CD4-positive, alpha-beta T cell (primary cell): ENCODE measurements at regions not wholly inside any gene's neighbourhood (a gene's known extent, or its start where the extent isn't known, plus 50 kb on each side); places are given as distances from the start of the nearest gene placed in this dataset.

Source experiments
- ATAC-seq: fragments of 200-7000 bp; cut with Tn5 transposase; one replicate; pipeline ENCODE4 v1.10.0; 2022; ENCODE audit warnings: mild to moderate bottlenecking; ENCODE audit not compliant: poor library complexity
- CTCF ChIA-PET: fragments of 350-600 bp; sonication (Branson Sonifier 250); formaldehyde crosslinking; loops from one replicate; lab custom pipeline; 2021; ENCODE audit warnings: antibody characterized with exemption, inconsistent platforms; lab: Charles Lee
- POLR2A ChIA-PET: fragments of 350-600 bp; sonication (Branson Sonifier 250); formaldehyde crosslinking; loops from one replicate; lab custom pipeline; 2021; ENCODE audit warnings: antibody characterized with exemption, inconsistent platforms; lab: Charles Lee
- DNase-seq, 14 experiments: peaks; one replicate each; pipeline ENCODE4 v3.0.0-alpha.2; 2013 to 2020; ENCODE audit warnings: mixed read lengths in 2 of 14
- H3K27ac ChIP-seq, 2 donors: one replicate each; pipeline versions ENCODE4 v1.5.1 to v1.7.0; 2013; ENCODE audit warnings: low read length in 2 of 2, low read depth in 1 of 2, mild to moderate bottlenecking in 1 of 2
- H3K27me3 ChIP-seq, 2 experiments: 1 replicate in 1 of 2; 2 replicates in 1 of 2; pipeline versions ENCODE4 v1.6.1 to v1.7.0; 2013; ENCODE audit warnings: low read length in 2 of 2, control low read depth in 1 of 2, mild to moderate bottlenecking in 1 of 2, moderate library complexity in 1 of 2; ENCODE audit not compliant: insufficient read depth in 2 of 2, control insufficient read depth in 1 of 2
- H3K36me3 ChIP-seq: one replicate; pipeline ENCODE4 v1.6.1; 2013; ENCODE audit warnings: low read length, control low read depth; ENCODE audit not compliant: insufficient read depth
- H3K4me1 ChIP-seq: one replicate; pipeline ENCODE4 v1.6.1; 2013; ENCODE audit warnings: low read length, control low read depth; ENCODE audit not compliant: insufficient read depth
- H3K4me3 ChIP-seq: one replicate; pipeline ENCODE4 v1.5.1; 2013; ENCODE audit warnings: mild to moderate bottlenecking, low read length, moderate library complexity
- H3K9me3 ChIP-seq, 2 experiments: 1 replicate in 1 of 2; 2 replicates in 1 of 2; pipeline versions ENCODE4 v1.6.1 to v1.7.0; 2013; ENCODE audit warnings: low read length in 2 of 2, mild to moderate bottlenecking in 2 of 2, control low read depth in 1 of 2, moderate library complexity in 1 of 2; ENCODE audit not compliant: control insufficient read depth in 1 of 2, insufficient read depth in 1 of 2
- H3K27ac Mint-ChIP-seq: one replicate; pipeline ENCODE4 v1.8.0; 2020; ENCODE audit warnings: mixed read lengths
- H3K27me3 Mint-ChIP-seq: one replicate; pipeline ENCODE4 v1.8.0; 2021; ENCODE audit warnings: mixed read lengths
- H3K36me3 Mint-ChIP-seq: one replicate; pipeline ENCODE4 v1.8.0; 2021; ENCODE audit warnings: low read depth, mixed read lengths
- H3K4me1 Mint-ChIP-seq: one replicate; pipeline ENCODE4 v1.8.0; 2021; ENCODE audit warnings: low read depth, mixed read lengths
- H3K4me3 Mint-ChIP-seq: one replicate; pipeline ENCODE4 v1.8.0; 2020; ENCODE audit warnings: mild to moderate bottlenecking, mixed read lengths
- H3K9me3 Mint-ChIP-seq: one replicate; pipeline ENCODE4 v1.8.0; 2020; ENCODE audit warnings: mixed read lengths
- CTCF ChIP-seq: fragments of 200-600 bp; IDR thresholded peaks from one replicate; pipeline ENCODE4 v1.8.0; 2022; ENCODE audit warnings: antibody characterized with exemption, mild to moderate bottlenecking
- intact Hi-C, 2 experiments: fragments of 100-400 bp; cut with DNase I in 1 of 2; cut with micrococcal nuclease in 1 of 2; formaldehyde crosslinking; loops; one replicate each; pipeline versions ENCODE4 v1.15.1 to v1.9.0; 2023 to 2025; cut with DNase I, micrococcal nuclease

- Mint-ChIP-seq H3K36me3 (no peaks in the 10 kb centered on the region), H3K9me3 (no peaks in the 10 kb centered on the region), H3K27me3 (no peaks in the 10 kb centered on the region), H3K4me1 (no peaks in the 10 kb centered on the region), H3K27ac (no peak overlapping the region), H3K4me3 (no peak overlapping the region)
- TF ChIP-seq CTCF = no peak
- no peaks in the 10 kb centered on the region for H3K4me1 ChIP-seq
- H3K27me3 ChIP-seq = no peaks in the 10 kb centered on the region
- DNase-seq = no peak
- H3K36me3 ChIP-seq = no peaks in the 10 kb centered on the region
- H3K4me3 ChIP-seq = no peak overlapping the region
- H3K9me3 ChIP-seq = peaks cover 0 to 12% of the 10 kb centered on the region in 2 experiments
- ChIA-PET POLR2A (no interaction called here), CTCF (no interaction called here)
- H3K27ac ChIP-seq = no peak overlapping the region
- ATAC-seq = no peak
- intact Hi-C loops = no loop called here
Measured at GRCh38 chr7:69450456-69450855, 147.8 kb upstream of the AUTS2 start.

GRCh38 chr7:69451715-69452114 lies 146.6 kb upstream of the AUTS2 start:
- Histone ChIP-seq H3K27me3 (no peaks in the 10 kb centered on the region), H3K27ac (no peak overlapping the region), H3K9me3 (peaks cover 0 to 9% of the 10 kb centered on the region in 2 experiments), H3K4me1 (no peaks in the 10 kb centered on the region), H3K36me3 (no peaks in the 10 kb centered on the region), H3K4me3 (no peak overlapping the region)
- no peak for TF ChIP-seq CTCF
- H3K4me1 Mint-ChIP-seq = no peaks in the 10 kb centered on the region
- H3K27me3 Mint-ChIP-seq = no peaks in the 10 kb centered on the region
- CTCF ChIA-PET = no interaction called here
- H3K27ac Mint-ChIP-seq = no peak overlapping the region
- POLR2A ChIA-PET = no interaction called here
- ATAC-seq = no peak
- no peaks in the 10 kb centered on the region for H3K36me3 Mint-ChIP-seq
- H3K9me3 Mint-ChIP-seq = no peaks in the 10 kb centered on the region
- intact Hi-C loops = no loop called here
- no peak for DNase-seq
- H3K4me3 Mint-ChIP-seq = no peak overlapping the region

GRCh38 chr7:69452797-69453196 lies 145.5 kb upstream of the AUTS2 start:
- POLR2A ChIA-PET = no interaction called here
- no peaks in the 10 kb centered on the region for H3K36me3 ChIP-seq
- Mint-ChIP-seq H3K27ac (no peak overlapping the region), H3K4me3 (no peak overlapping the region), H3K9me3 (no peaks in the 10 kb centered on the region), H3K36me3 (no peaks in the 10 kb centered on the region), H3K4me1 (no peaks in the 10 kb centered on the region), H3K27me3 (no peaks in the 10 kb centered on the region)
- TF ChIP-seq CTCF = no peak
- ATAC-seq = no peak
- no peaks in the 10 kb centered on the region for H3K4me1 ChIP-seq
- no peak for DNase-seq
- H3K27ac ChIP-seq = no peak overlapping the region
- H3K4me3 ChIP-seq = no peak overlapping the region
- CTCF ChIA-PET = interaction anchor here (0.5 kb wide), 1 partner anchor 7 kb away, joined by 5 read pairs; no protein-coding TSS in a partner anchor
- H3K27me3 ChIP-seq = no peaks in the 10 kb centered on the region
- peaks cover 0 to 7% of the 10 kb centered on the region in 2 experiments for H3K9me3 ChIP-seq
- intact Hi-C loops = no loop called here
